Neutrophil (primary cell): ENCODE measurements at regions not wholly inside any gene's neighbourhood (a gene's known extent, or its start where the extent isn't known, plus 50 kb on each side); places are given as distances from the start of the nearest gene placed in this dataset.

ENCODE experiments used
- H3K27ac ChIP-seq: fragments of 200-600 bp; sonication (generic); 2 replicates; pipeline ENCODE4 v1.5.1; 2016; ENCODE audit warnings: mild to moderate bottlenecking, moderate library complexity
- H3K27me3 ChIP-seq: fragments of 200-600 bp; sonication (generic); 2 replicates; pipeline ENCODE4 v1.6.0; 2016; ENCODE audit warnings: mild to moderate bottlenecking
- H3K36me3 ChIP-seq: fragments of 200-600 bp; sonication (generic); 2 replicates; pipeline ENCODE4 v1.5.1; 2017
- H3K4me1 ChIP-seq, 2 experiments: fragments of 200-600 bp in 1 of 2; sonication (generic) in 1 of 2; 1 replicate in 1 of 2; 2 replicates in 1 of 2; pipeline versions ENCODE4 v1.5.1 to v1.6.1; 2013 to 2016; ENCODE audit warnings: low read depth in 1 of 2, low read length in 1 of 2, mild to moderate bottlenecking in 1 of 2, moderate library complexity in 1 of 2; ENCODE audit not compliant: control insufficient read depth in 1 of 2, insufficient read depth in 1 of 2
- H3K4me3 ChIP-seq, 2 experiments: fragments of 200-600 bp in 1 of 2; sonication (generic) in 1 of 2; 1 replicate in 1 of 2; 2 replicates in 1 of 2; pipeline ENCODE4 v1.5.1; 2013 to 2016; ENCODE audit warnings: low read depth in 1 of 2, low read length in 1 of 2, mild to moderate bottlenecking in 1 of 2, moderate library complexity in 1 of 2
- H3K9me3 ChIP-seq: fragments of 200-600 bp; sonication (generic); 2 replicates; pipeline ENCODE4 v1.5.1; 2016
- CTCF ChIP-seq: fragments of 200-600 bp; sonication (generic); IDR thresholded peaks from 2 replicates; pipeline ENCODE4 v1.5.1; 2016; ENCODE audit warnings: antibody characterized with exemption

GRCh38 chr10:118944959-118945633 lies 84.4 kb upstream of the NANOS1 start:
- TF ChIP-seq CTCF, result no peak
- H3K36me3 ChIP-seq, result no peaks in the 10 kb centered on the region
- H3K9me3 ChIP-seq, result no peaks in the 10 kb centered on the region
- no peak overlapping the region for H3K27ac ChIP-seq
- H3K27me3 ChIP-seq, result no peaks in the 10 kb centered on the region
- no peak overlapping the region for H3K4me3 ChIP-seq
- H3K4me1 ChIP-seq, result no peaks in the 10 kb centered on the region

DNA sequence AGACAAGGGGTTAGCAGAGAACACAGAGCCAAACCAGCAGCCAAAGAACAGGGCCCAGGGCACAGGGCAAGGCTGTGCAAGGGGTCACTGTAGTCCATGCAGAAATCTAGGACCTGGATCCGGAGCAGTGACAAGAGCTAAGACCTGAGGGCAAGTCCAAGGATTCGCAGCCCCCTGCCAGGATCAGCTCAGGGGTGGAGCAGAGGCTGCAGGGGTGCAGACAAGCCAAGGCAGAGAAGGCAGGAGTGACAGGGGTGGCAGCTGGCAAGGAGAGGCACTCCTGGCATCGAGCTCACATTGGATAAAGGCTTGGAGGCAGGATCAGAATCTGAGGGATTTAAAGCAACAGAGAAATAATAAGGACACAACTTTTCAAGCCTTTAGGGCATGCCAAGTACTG lies 80.7 kb upstream of the NANOS1 start:
- Histone ChIP-seq H3K36me3 (no peaks in the 10 kb centered on the region), H3K4me3 (no peak overlapping the region), H3K27me3 (no peaks in the 10 kb centered on the region), H3K4me1 (no peaks in the 10 kb centered on the region), H3K27ac (no peak overlapping the region), H3K9me3 (no peaks in the 10 kb centered on the region)
- TF ChIP-seq CTCF, result no peak

GRCh38 chr10:118950190-118950680 lies 79.3 kb upstream of the NANOS1 start:
- H3K4me1 ChIP-seq, result no peaks in the 10 kb centered on the region
- no peak for TF ChIP-seq CTCF
- H3K36me3 ChIP-seq, result no peaks in the 10 kb centered on the region
- H3K27me3 ChIP-seq, result no peaks in the 10 kb centered on the region
- no peak overlapping the region for H3K4me3 ChIP-seq
- no peak overlapping the region for H3K27ac ChIP-seq
- H3K9me3 ChIP-seq, result no peaks in the 10 kb centered on the region

DNA sequence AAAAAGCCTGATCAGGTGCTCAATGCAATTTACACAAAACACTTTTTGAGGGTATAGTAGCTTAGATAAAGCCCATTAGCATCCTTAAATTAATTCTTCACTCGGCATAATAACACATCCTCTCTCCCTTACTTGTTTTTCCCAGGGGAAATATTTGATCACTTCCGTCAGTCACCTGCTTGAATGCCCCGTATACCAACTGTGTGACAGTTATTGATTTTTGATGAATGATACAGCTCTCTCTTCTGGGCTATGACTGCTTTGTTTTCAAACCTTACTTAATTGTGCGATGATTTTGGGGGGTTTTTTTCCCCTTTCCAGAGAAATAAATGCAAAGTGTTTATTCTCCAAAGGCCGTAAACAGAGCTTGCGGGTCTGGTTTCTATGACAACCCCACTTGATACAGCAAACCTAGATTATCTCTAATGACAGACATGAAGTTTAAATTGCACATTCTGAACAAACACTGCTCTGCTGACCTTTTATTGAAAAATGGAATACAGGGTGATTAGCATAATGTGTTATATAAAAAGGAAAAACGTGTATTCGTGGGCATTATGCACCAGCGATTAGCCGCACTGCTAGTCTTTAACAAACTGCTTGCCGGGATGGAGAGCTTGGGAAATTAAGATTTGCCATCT lies 78.4 kb upstream of the NANOS1 start:
- no peaks in the 10 kb centered on the region for H3K27me3 ChIP-seq
- no peak overlapping the region for H3K27ac ChIP-seq
- TF ChIP-seq CTCF, result no peak
- H3K36me3 ChIP-seq, result no peaks in the 10 kb centered on the region
- H3K9me3 ChIP-seq, result no peaks in the 10 kb centered on the region
- H3K4me1 ChIP-seq, result no peaks in the 10 kb centered on the region
- H3K4me3 ChIP-seq, result no peak overlapping the region

- Histone ChIP-seq H3K4me1 (no peaks in the 10 kb centered on the region), H3K36me3 (no peaks in the 10 kb centered on the region), H3K9me3 (no peaks in the 10 kb centered on the region), H3K27ac (no peak overlapping the region), H3K4me3 (no peak overlapping the region), H3K27me3 (no peaks in the 10 kb centered on the region)
- no peak for TF ChIP-seq CTCF
These were observed 76.8 kb upstream of the NANOS1 start for GRCh38 chr10:118952493-118953295.
